ENCODE measurements at regions not wholly inside any gene's neighbourhood (a gene's known extent, or its start where the extent isn't known, plus 50 kb on each side); places are given as distances from the start of the nearest gene placed in this dataset.

- TF ChIP-seq POLR2A (IDR thresholded peaks at IDR 0.05) (no peak), POLR2AphosphoS5 (IDR thresholded peaks at IDR 0.05) (no peak), EP300 (IDR thresholded peaks at IDR 0.05) (no peak)
- TF ChIP-seq, protein P1, sequence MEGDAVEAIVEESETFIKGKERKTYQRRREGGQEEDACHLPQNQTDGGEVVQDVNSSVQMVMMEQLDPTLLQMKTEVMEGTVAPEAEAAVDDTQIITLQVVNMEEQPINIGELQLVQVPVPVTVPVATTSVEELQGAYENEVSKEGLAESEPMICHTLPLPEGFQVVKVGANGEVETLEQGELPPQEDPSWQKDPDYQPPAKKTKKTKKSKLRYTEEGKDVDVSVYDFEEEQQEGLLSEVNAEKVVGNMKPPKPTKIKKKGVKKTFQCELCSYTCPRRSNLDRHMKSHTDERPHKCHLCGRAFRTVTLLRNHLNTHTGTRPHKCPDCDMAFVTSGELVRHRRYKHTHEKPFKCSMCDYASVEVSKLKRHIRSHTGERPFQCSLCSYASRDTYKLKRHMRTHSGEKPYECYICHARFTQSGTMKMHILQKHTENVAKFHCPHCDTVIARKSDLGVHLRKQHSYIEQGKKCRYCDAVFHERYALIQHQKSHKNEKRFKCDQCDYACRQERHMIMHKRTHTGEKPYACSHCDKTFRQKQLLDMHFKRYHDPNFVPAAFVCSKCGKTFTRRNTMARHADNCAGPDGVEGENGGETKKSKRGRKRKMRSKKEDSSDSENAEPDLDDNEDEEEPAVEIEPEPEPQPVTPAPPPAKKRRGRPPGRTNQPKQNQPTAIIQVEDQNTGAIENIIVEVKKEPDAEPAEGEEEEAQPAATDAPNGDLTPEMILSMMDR (IDR thresholded peaks at IDR 0.05), result no peak
Measured at GRCh38 chr2:180873219-180873618, 107.2 kb upstream of the UBE2E3 start.
